Gastroesophageal sphincter (tissue), 4 donors: ENCODE measurements at regions not wholly inside any gene's neighbourhood (a gene's known extent, or its start where the extent isn't known, plus 50 kb on each side); places are given as distances from the start of the nearest gene placed in this dataset.

Source experiments
- ATAC-seq: fragments of 150-250 bp; one replicate; pipeline ENCODE4 v1.9.1; 2016; ENCODE audit warnings: mild to moderate bottlenecking, moderate library complexity
- H3K27ac ChIP-seq, 4 donors: fragments of 200-600 bp; sonication (generic) in 3 of 4; 1 replicate in 3 of 4; 2 replicates in 1 of 4; pipeline ENCODE4 v1.5.1; 2016 to 2019
- H3K27me3 ChIP-seq: fragments of 200-600 bp; sonication (generic); one replicate; pipeline ENCODE4 v1.5.1; 2019
- H3K36me3 ChIP-seq, 2 donors: fragments of 200-600 bp; sonication (generic); one replicate each; pipeline ENCODE4 v1.5.1; 2019; ENCODE audit warnings: control low read depth in 1 of 2
- H3K4me1 ChIP-seq, 3 donors: fragments of 200-600 bp; sonication (generic); 1 replicate in 2 of 3; 2 replicates in 1 of 3; pipeline ENCODE4 v1.5.1; 2016 to 2019; ENCODE audit warnings: control low read depth in 2 of 3
- H3K4me3 ChIP-seq, 2 donors: fragments of 200-600 bp; sonication (generic); one replicate each; pipeline ENCODE4 v1.5.1; 2019; ENCODE audit warnings: mild to moderate bottlenecking in 1 of 2, moderate library complexity in 1 of 2
- H3K9me3 ChIP-seq, 3 donors: fragments of 200-600 bp; sonication (generic); one replicate each; pipeline ENCODE4 v1.5.1; 2017 to 2019; ENCODE audit warnings: control low read depth in 2 of 3
- CTCF ChIP-seq, 4 experiments: fragments of 200-600 bp in 2 of 4; fragments of 450-650 bp in 2 of 4; sonication (generic) in 1 of 4; IDR thresholded peaks; one replicate each; pipeline ENCODE4 v1.5.1; 2017 to 2019; ENCODE audit warnings: antibody characterized with exemption in 4 of 4, mild to moderate bottlenecking in 2 of 4, moderate library complexity in 2 of 4
- EP300 ChIP-seq: sonication (generic); formaldehyde crosslinking; IDR thresholded peaks from one replicate; pipeline ENCODE4 v1.6.1; 2017; ENCODE audit warnings: antibody characterized with exemption, mild to moderate bottlenecking
- POLR2A ChIP-seq, 2 donors: fragments of 450-650 bp; IDR thresholded peaks; one replicate each; pipeline ENCODE4 v1.6.1; 2017; ENCODE audit warnings: antibody characterized with exemption in 2 of 2, mild to moderate bottlenecking in 2 of 2, moderate library complexity in 1 of 2
- POLR2AphosphoS5 ChIP-seq: sonication (generic); formaldehyde crosslinking; IDR thresholded peaks from one replicate; pipeline ENCODE4 v1.6.1; 2017; ENCODE audit warnings: antibody characterized with exemption
- WGBS, 2 donors: methylation state at CpG; one replicate each; pipeline ENCODE4 v1.1.5; 2018; ENCODE audit warnings: low coverage in 1 of 2; 5-methylcytosine and 5-hydroxymethylcytosine counted together

GRCh38 chr5:67904366-67904765, 311.2 kb upstream of the PIK3R1 start:
- 83 to 88% methylated on average over 2 of the region's 2 CpGs for WGBS, 2 donors
- TF ChIP-seq POLR2A (IDR thresholded peaks at IDR 0.05) (no peak), CTCF (IDR thresholded peaks at IDR 0.05) (no peak), POLR2AphosphoS5 (no peak), EP300 (no peak)
- H3K27ac ChIP-seq, result no peak overlapping the region
- H3K4me1 ChIP-seq, result no peaks in the 10 kb centered on the region
- no peaks in the 10 kb centered on the region for H3K9me3 ChIP-seq
- no peaks in the 10 kb centered on the region for H3K27me3 ChIP-seq
- H3K36me3 ChIP-seq, result no peaks in the 10 kb centered on the region
- no peak for ATAC-seq
- H3K4me3 ChIP-seq, result no peak overlapping the region

GRCh38 chr5:67903656-67904055, 311.9 kb upstream of the PIK3R1 start:
- H3K36me3 ChIP-seq, result no peaks in the 10 kb centered on the region
- WGBS, 2 donors, result 81 to 82% methylated on average over 2 of the region's 2 CpGs
- ATAC-seq, result no peak
- no peak overlapping the region for H3K4me3 ChIP-seq
- H3K27ac ChIP-seq, result no peak overlapping the region
- TF ChIP-seq EP300, result no peak
- no peaks in the 10 kb centered on the region for H3K9me3 ChIP-seq
- no peaks in the 10 kb centered on the region for H3K27me3 ChIP-seq
- H3K4me1 ChIP-seq, result no peaks in the 10 kb centered on the region

GRCh38 chr5:67903121-67903520, 312.4 kb upstream of the PIK3R1 start:
- Histone ChIP-seq H3K27me3 (no peaks in the 10 kb centered on the region), H3K27ac (no peak overlapping the region), H3K4me3 (no peak overlapping the region), H3K36me3 (no peaks in the 10 kb centered on the region), H3K9me3 (no peaks in the 10 kb centered on the region), H3K4me1 (no peaks in the 10 kb centered on the region)
- no peak for TF ChIP-seq CTCF (IDR thresholded peaks at IDR 0.05)
- no peak for TF ChIP-seq POLR2A (IDR thresholded peaks at IDR 0.05)
- TF ChIP-seq POLR2AphosphoS5, result no peak
- no peak for TF ChIP-seq EP300
- ATAC-seq, result no peak
- WGBS, 2 donors, result 29 to 67% methylated on average over 1 of the region's 2 CpGs

GRCh38 chr5:67902497-67902830, 313.1 kb upstream of the PIK3R1 start:
- ATAC-seq, result no peak
- H3K27ac ChIP-seq, result no peak overlapping the region
- 83% methylated on average over 1 of the region's 1 CpG; no CpG with 5 or more reads in 1 of the 2 donors for WGBS, 2 donors

GRCh38 chr5:67901814-67902496, 313.6 kb upstream of the PIK3R1 start:
- no peaks in the 10 kb centered on the region for H3K9me3 ChIP-seq
- no peak for ATAC-seq
- H3K27me3 ChIP-seq, result no peaks in the 10 kb centered on the region
- H3K36me3 ChIP-seq, result no peaks in the 10 kb centered on the region
- H3K4me1 ChIP-seq, result no peaks in the 10 kb centered on the region
- no peak overlapping the region for H3K4me3 ChIP-seq
- TF ChIP-seq CTCF (IDR thresholded peaks at IDR 0.05), result no peak
- TF ChIP-seq POLR2A (IDR thresholded peaks at IDR 0.05), result no peak
- TF ChIP-seq POLR2AphosphoS5, result no peak
- TF ChIP-seq EP300, result no peak
- WGBS, 2 donors, result 96 to 97% methylated on average over 4 to 5 of the region's 7 CpGs
- no peak overlapping the region for H3K27ac ChIP-seq

More at GRCh38 chr5:67902497-67902830, 313.1 kb upstream of the PIK3R1 start:
- H3K27me3 ChIP-seq, result no peaks in the 10 kb centered on the region
- H3K4me3 ChIP-seq, result no peak overlapping the region
- no peaks in the 10 kb centered on the region for H3K4me1 ChIP-seq
- TF ChIP-seq POLR2A (IDR thresholded peaks at IDR 0.05), result no peak
- no peak for TF ChIP-seq CTCF (IDR thresholded peaks at IDR 0.05)
- no peak for TF ChIP-seq EP300
- no peak for TF ChIP-seq POLR2AphosphoS5
- no peaks in the 10 kb centered on the region for H3K36me3 ChIP-seq
- H3K9me3 ChIP-seq, result no peaks in the 10 kb centered on the region
